ENCODE measurements at regions not wholly inside any gene's neighbourhood (a gene's known extent, or its start where the extent isn't known, plus 50 kb on each side); places are given as distances from the start of the nearest gene placed in this dataset.

GRCh38 chr14:87351007-87351406 lies 642.0 kb downstream of the GALC start:
- DNase-seq (ENCODE audit: low read depth in 1 of 2, low spot score in 2 of 2), result no peak

GRCh38 chr14:87349921-87350320 lies 643.1 kb downstream of the GALC start:
- Histone ChIP-seq H3K36me3 (no peaks in the 10 kb centered on the region), H3K27me3 (replicated peaks) (no peaks in the 10 kb centered on the region), H3K4me3 (no peak overlapping the region), H3K4me1 (replicated peaks) (no peaks in the 10 kb centered on the region), H3K9me3 (replicated peaks) (no peaks in the 10 kb centered on the region), H3K27ac (no peak overlapping the region)
- DNase-seq (ENCODE audit: low read depth in 1 of 2, low spot score in 2 of 2), result no peak

More at GRCh38 chr14:87351007-87351406, 642.0 kb downstream of the GALC start:
- Histone ChIP-seq H3K27ac (no peak overlapping the region), H3K4me1 (replicated peaks) (no peaks in the 10 kb centered on the region), H3K27me3 (replicated peaks) (no peaks in the 10 kb centered on the region), H3K9me3 (replicated peaks) (no peaks in the 10 kb centered on the region), H3K4me3 (no peak overlapping the region), H3K36me3 (no peaks in the 10 kb centered on the region)

GRCh38 chr14:87343652-87344051 lies 649.3 kb downstream of the GALC start:
- no peak for DNase-seq (ENCODE audit: low read depth in 1 of 2, low spot score in 2 of 2)
- no peaks in the 10 kb centered on the region for H3K27me3 ChIP-seq (replicated peaks)
- no peak overlapping the region for H3K27ac ChIP-seq
- H3K36me3 ChIP-seq, result no peaks in the 10 kb centered on the region
- no peaks in the 10 kb centered on the region for H3K4me1 ChIP-seq (replicated peaks)
- H3K4me3 ChIP-seq, result no peak overlapping the region
- H3K9me3 ChIP-seq (replicated peaks), result no peaks in the 10 kb centered on the region

- no peaks in the 10 kb centered on the region for H3K27me3 ChIP-seq (replicated peaks)
- no peaks in the 10 kb centered on the region for H3K9me3 ChIP-seq (replicated peaks)
- H3K4me3 ChIP-seq, result no peak overlapping the region
- no peaks in the 10 kb centered on the region for H3K4me1 ChIP-seq (replicated peaks)
- H3K27ac ChIP-seq, result no peak overlapping the region
- H3K36me3 ChIP-seq, result no peaks in the 10 kb centered on the region
- no peak for DNase-seq (ENCODE audit: low read depth in 1 of 2, low spot score in 2 of 2)
Measured at GRCh38 chr14:87334997-87335685, 657.8 kb downstream of the GALC start.

GRCh38 chr14:87331991-87332390 lies 661.0 kb downstream of the GALC start:
- H3K4me3 ChIP-seq, result no peak overlapping the region
- H3K4me1 ChIP-seq (replicated peaks), result no peaks in the 10 kb centered on the region
- H3K27ac ChIP-seq, result no peak overlapping the region
- no peaks in the 10 kb centered on the region for H3K27me3 ChIP-seq (replicated peaks)
- no peaks in the 10 kb centered on the region for H3K9me3 ChIP-seq (replicated peaks)
- no peaks in the 10 kb centered on the region for H3K36me3 ChIP-seq
- DNase-seq (ENCODE audit: low read depth in 1 of 2, low spot score in 2 of 2), result no peak

GRCh38 chr14:87325741-87326140 lies 667.2 kb downstream of the GALC start:
- Histone ChIP-seq H3K27me3 (replicated peaks) (no peaks in the 10 kb centered on the region), H3K4me1 (replicated peaks) (no peaks in the 10 kb centered on the region), H3K27ac (no peak overlapping the region), H3K4me3 (no peak overlapping the region), H3K36me3 (no peaks in the 10 kb centered on the region), H3K9me3 (replicated peaks) (no peaks in the 10 kb centered on the region)
- no peak for DNase-seq (ENCODE audit: low read depth in 1 of 2, low spot score in 2 of 2)

- no peaks in the 10 kb centered on the region for H3K4me1 ChIP-seq (replicated peaks)
- H3K4me3 ChIP-seq, result no peak overlapping the region
- no peaks in the 10 kb centered on the region for H3K9me3 ChIP-seq (replicated peaks)
- no peaks in the 10 kb centered on the region for H3K27me3 ChIP-seq (replicated peaks)
- DNase-seq (ENCODE audit: low read depth in 1 of 2, low spot score in 2 of 2), result no peak
- no peak overlapping the region for H3K27ac ChIP-seq
- no peaks in the 10 kb centered on the region for H3K36me3 ChIP-seq
Measured at GRCh38 chr14:87323191-87323590, 669.8 kb downstream of the GALC start.

- no peak overlapping the region for H3K4me3 ChIP-seq
- H3K27me3 ChIP-seq (replicated peaks), result no peaks in the 10 kb centered on the region
- no peaks in the 10 kb centered on the region for H3K9me3 ChIP-seq (replicated peaks)
- no peaks in the 10 kb centered on the region for H3K4me1 ChIP-seq (replicated peaks)
- H3K36me3 ChIP-seq, result no peaks in the 10 kb centered on the region
- H3K27ac ChIP-seq, result no peak overlapping the region
- no peak for DNase-seq (ENCODE audit: low read depth in 1 of 2, low spot score in 2 of 2)
Measured at GRCh38 chr14:87321548-87321947, 671.4 kb downstream of the GALC start.

GRCh38 chr14:87312894-87313205 lies 680.1 kb downstream of the GALC start:
- no peak overlapping the region for H3K4me3 ChIP-seq
- H3K36me3 ChIP-seq, result no peaks in the 10 kb centered on the region
- no peak overlapping the region for H3K27ac ChIP-seq
- no peaks in the 10 kb centered on the region for H3K9me3 ChIP-seq (replicated peaks)
- H3K27me3 ChIP-seq (replicated peaks), result no peaks in the 10 kb centered on the region
- DNase-seq (ENCODE audit: low read depth in 1 of 2, low spot score in 2 of 2), result no peak
- H3K4me1 ChIP-seq (replicated peaks), result no peaks in the 10 kb centered on the region

GRCh38 chr14:87312169-87312893 lies 680.7 kb downstream of the GALC start:
- Histone ChIP-seq H3K9me3 (replicated peaks) (no peaks in the 10 kb centered on the region), H3K27me3 (replicated peaks) (no peaks in the 10 kb centered on the region), H3K27ac (no peak overlapping the region), H3K4me1 (replicated peaks) (no peaks in the 10 kb centered on the region), H3K36me3 (no peaks in the 10 kb centered on the region), H3K4me3 (no peak overlapping the region)
- DNase-seq (ENCODE audit: low read depth in 1 of 2, low spot score in 2 of 2), result no peak

- no peak overlapping the region for H3K4me3 ChIP-seq
- DNase-seq (ENCODE audit: low read depth in 1 of 2, low spot score in 2 of 2), result no peak
- no peaks in the 10 kb centered on the region for H3K9me3 ChIP-seq (replicated peaks)
- H3K27ac ChIP-seq, result no peak overlapping the region
- H3K36me3 ChIP-seq, result no peaks in the 10 kb centered on the region
- no peaks in the 10 kb centered on the region for H3K4me1 ChIP-seq (replicated peaks)
- no peaks in the 10 kb centered on the region for H3K27me3 ChIP-seq (replicated peaks)
Measured at GRCh38 chr14:87309557-87309956, 683.4 kb downstream of the GALC start.

GRCh38 chr14:87306409-87307168 lies 686.4 kb downstream of the GALC start:
- no peaks in the 10 kb centered on the region for H3K36me3 ChIP-seq
- DNase-seq (ENCODE audit: low read depth in 1 of 2, low spot score in 2 of 2), result no peak
- H3K9me3 ChIP-seq (replicated peaks), result no peaks in the 10 kb centered on the region; the same call in 1 of the 2 replicates
- H3K4me1 ChIP-seq (replicated peaks), result no peaks in the 10 kb centered on the region
- no peak overlapping the region for H3K4me3 ChIP-seq
- H3K27me3 ChIP-seq (replicated peaks), result no peaks in the 10 kb centered on the region
- no peak overlapping the region for H3K27ac ChIP-seq

- no peaks in the 10 kb centered on the region for H3K36me3 ChIP-seq
- H3K27me3 ChIP-seq (replicated peaks), result no peaks in the 10 kb centered on the region
- H3K9me3 ChIP-seq (replicated peaks), result no peaks in the 10 kb centered on the region; the same call in 1 of the 2 replicates
- no peak for DNase-seq (ENCODE audit: low read depth in 1 of 2, low spot score in 2 of 2)
- H3K4me3 ChIP-seq, result no peak overlapping the region
- H3K4me1 ChIP-seq (replicated peaks), result no peaks in the 10 kb centered on the region
- no peak overlapping the region for H3K27ac ChIP-seq
Measured at GRCh38 chr14:87305345-87305744, 687.6 kb downstream of the GALC start.

- DNase-seq (ENCODE audit: low read depth in 1 of 2, low spot score in 2 of 2), result no peak
- Histone ChIP-seq H3K36me3 (no peaks in the 10 kb centered on the region), H3K27me3 (replicated peaks) (no peaks in the 10 kb centered on the region), H3K4me3 (no peak overlapping the region), H3K9me3 (replicated peaks) (no peaks in the 10 kb centered on the region; the same call in 1 of the 2 replicates), H3K4me1 (replicated peaks) (no peaks in the 10 kb centered on the region), H3K27ac (no peak overlapping the region)
Measured at GRCh38 chr14:87304404-87304803, 688.6 kb downstream of the GALC start.
